NCI-H69 (cell line): ENCODE measurements at regions not wholly inside any gene's neighbourhood (a gene's known extent, or its start where the extent isn't known, plus 50 kb on each side); places are given as distances from the start of the nearest gene placed in this dataset.

ENCODE experiments used
- DNase-seq: peaks from one replicate; lab custom pipeline; 2025; lab: John Stamatoyannopoulos, UW

- peak; percentile 77 for DNase-seq
Measured at GRCh38 chr12:66066137-66066928, 64.2 kb downstream of the LLPH start.

- DNase-seq = peak; percentile 2
Measured at GRCh38 chr12:66065641-66066136, 64.9 kb downstream of the LLPH start.

- no peak for DNase-seq
Measured at GRCh38 chr12:66065150-66065549, 65.4 kb downstream of the LLPH start.

- DNase-seq = no peak
Measured at GRCh38 chr12:66063916-66064315, 66.6 kb downstream of the LLPH start.

- DNase-seq = no peak
Measured at GRCh38 chr12:66062290-66062625, 68.3 kb downstream of the LLPH start.

GRCh38 chr12:66061557-66062289, 68.8 kb downstream of the LLPH start:
- DNase-seq = no peak

- no peak for DNase-seq
Measured at GRCh38 chr12:66061076-66061475, 69.5 kb downstream of the LLPH start.

- DNase-seq = no peak
Measured at GRCh38 chr12:66060163-66060907, 70.2 kb downstream of the LLPH start.

GRCh38 chr12:66059666-66060065, 70.9 kb downstream of the LLPH start:
- DNase-seq = no peak

GRCh38 chr12:66058554-66058953, 72.0 kb downstream of the LLPH start:
- no peak for DNase-seq

- DNase-seq = no peak
Measured at GRCh38 chr12:66055837-66056319, 74.7 kb downstream of the LLPH start.

- no peak for DNase-seq
Measured at GRCh38 chr12:66052988-66053615, 77.4 kb downstream of the LLPH start.

- no peak for DNase-seq
Measured at GRCh38 chr12:66051361-66051760, 79.2 kb downstream of the LLPH start.

GRCh38 chr12:66050610-66051009, 79.9 kb downstream of the LLPH start:
- DNase-seq = no peak

GRCh38 chr12:66050283-66050576, 80.3 kb downstream of the LLPH start:
- DNase-seq = no peak

- no peak for DNase-seq
Measured at GRCh38 chr12:66049538-66050282, 80.8 kb downstream of the LLPH start.

- no peak for DNase-seq
Measured at GRCh38 chr12:66048835-66049537, 81.6 kb downstream of the LLPH start.

GRCh38 chr12:66048218-66048834, 82.2 kb downstream of the LLPH start:
- DNase-seq = no peak

GRCh38 chr12:66047411-66048021, 83.0 kb downstream of the LLPH start:
- DNase-seq = no peak

GRCh38 chr12:66045506-66045905, 85.0 kb downstream of the LLPH start:
- DNase-seq = no peak
